ENCODE measurements at regions not wholly inside any gene's neighbourhood (a gene's known extent, or its start where the extent isn't known, plus 50 kb on each side); places are given as distances from the start of the nearest gene placed in this dataset.

DNA sequence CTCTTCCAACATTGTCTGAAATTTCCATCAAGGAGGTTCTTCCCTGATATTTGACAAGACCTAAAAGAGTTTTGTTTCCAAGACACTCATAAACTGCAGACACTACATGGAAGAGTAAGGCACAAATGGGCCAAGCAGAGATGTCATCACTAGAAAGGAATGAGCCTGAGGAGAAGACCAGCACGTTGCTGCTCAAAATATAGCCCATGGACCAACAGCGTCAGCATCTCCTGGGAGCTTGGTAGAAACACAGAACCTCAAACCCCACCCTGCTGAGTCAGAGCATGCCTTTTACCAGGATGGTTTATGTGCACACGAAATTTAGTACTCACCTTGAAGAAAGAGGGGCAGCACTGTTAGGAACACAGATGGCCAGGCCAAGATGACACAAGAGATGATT is 128.7 kb upstream of the MID1 start:
- Histone ChIP-seq H3K9me3 (replicated peaks; ENCODE audit: control insufficient read depth, insufficient read depth, low read length) (no peaks in the 10 kb centered on the region), H3K27me3 (ENCODE audit: control insufficient read depth in 2 of 2, insufficient read depth in 2 of 2, low read length in 2 of 2) (no peaks in the 10 kb centered on the region), H3K36me3 (ENCODE audit: control insufficient read depth in 2 of 2, extremely low read depth in 1 of 2, insufficient read depth in 2 of 2, low read length in 2 of 2) (no peaks in the 10 kb centered on the region), H2AFZ (ENCODE audit: low read depth, low read length) (no peak overlapping the region), H3K79me2 (ENCODE audit: control insufficient read depth, insufficient read depth, low read length) (no peaks in the 10 kb centered on the region), H3K9ac (replicated peaks; ENCODE audit: extremely low read depth, insufficient read depth, low read length) (no peak overlapping the region), H4K20me1 (replicated peaks; ENCODE audit: control insufficient read depth, extremely low read depth, insufficient read depth, low read length) (no peaks in the 10 kb centered on the region), H3K4me3 (replicated peaks in 1 of 3; ENCODE audit: insufficient read depth in 1 of 3, low read depth in 1 of 3, low read length in 3 of 3) (no peak overlapping the region), H3K9me1 (replicated peaks; ENCODE audit: control insufficient read depth, extremely low read depth, insufficient read depth, low read length) (no peaks in the 10 kb centered on the region), H3K4me1 (ENCODE audit: control insufficient read depth, extremely low read depth, insufficient read depth, low read length) (no peaks in the 10 kb centered on the region), H3K27ac (ENCODE audit: insufficient read depth, low read depth, low read length) (no peak overlapping the region), H3K4me2 (ENCODE audit: insufficient read depth, low read length) (no peak overlapping the region)
- intact Hi-C loops (cut with micrococcal nuclease) (no loop called here), dilution Hi-C loops (cut with MboI; ENCODE audit: extremely low pct_ligation_motif_present, low sequenced_read_pairs) (no loop called here)
- CTCF ChIA-PET = interaction anchor here (1.7 kb wide), 1 partner anchor 27 kb away, joined by 4 read pairs; no protein-coding TSS in a partner anchor
- POLR2A ChIA-PET = no interaction called here
- no TSS peak for BruUV-seq (replicated peaks)
- FAIRE-seq (no peak), DNase-seq (ENCODE audit: low read depth, low spot score) (no peak)
- TF ChIP-seq FOS (IDR thresholded peaks at IDR 0.05; ENCODE audit: borderline replicate concordance, insufficient read depth, low read length) (no peak), JUN (IDR thresholded peaks at IDR 0.05; ENCODE audit: borderline replicate concordance, insufficient read depth, insufficient read length, low read depth) (no peak), MYC (IDR thresholded peaks at IDR 0.05; ENCODE audit: low read depth, low read length) (no peak), POLR2A (IDR thresholded peaks at IDR 0.05; ENCODE audit: low read depth, low read length) (no peak), GATA2 (IDR thresholded peaks at IDR 0.05; ENCODE audit: insufficient read depth, insufficient read length, low read depth, low read length) (no peak), POLR2AphosphoS5 (IDR thresholded peaks at IDR 0.05; ENCODE audit: insufficient read depth, low read depth, low read length) (no peak), EZH2 (IDR thresholded peaks at IDR 0.05; ENCODE audit: borderline replicate concordance, low read depth, low read length, severe bottlenecking) (no peak), CTCF (IDR thresholded peaks at IDR 0.05; ENCODE audit: extremely low read depth in 1 of 2, insufficient read depth in 1 of 2, low read depth in 1 of 2, low read length in 2 of 2) (no peak)
- TF ChIP-seq, protein P1, sequence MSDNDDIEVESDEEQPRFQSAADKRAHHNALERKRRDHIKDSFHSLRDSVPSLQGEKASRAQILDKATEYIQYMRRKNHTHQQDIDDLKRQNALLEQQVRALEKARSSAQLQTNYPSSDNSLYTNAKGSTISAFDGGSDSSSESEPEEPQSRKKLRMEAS (IDR thresholded peaks at IDR 0.05; ENCODE audit: insufficient read depth, insufficient read length) = no peak

Data from endothelial cell of umbilical vein (primary cell).